Superior temporal gyrus (tissue), 1 donor: ENCODE measurements at regions not wholly inside any gene's neighbourhood (a gene's known extent, or its start where the extent isn't known, plus 50 kb on each side); places are given as distances from the start of the nearest gene placed in this dataset.

Experiments
- DNase-seq: peaks from one replicate; pipeline ENCODE4 v3.0.0-alpha.2; 2016; ENCODE audit errors: extremely low spot score

- DNase-seq: no peak
These were observed 552.3 kb downstream of the PCDH7 start for GRCh38 chr4:31272331-31273061.

- DNase-seq: no peak
These were observed 555.7 kb downstream of the PCDH7 start for GRCh38 chr4:31275906-31276305.

- no peak for DNase-seq
These were observed 563.5 kb downstream of the PCDH7 start for GRCh38 chr4:31283679-31284078.

GRCh38 chr4:31290836-31291235, 570.7 kb downstream of the PCDH7 start:
- DNase-seq: no peak

- DNase-seq: no peak
These were observed 571.1 kb downstream of the PCDH7 start for GRCh38 chr4:31291238-31291637.

GRCh38 chr4:31294655-31295480, 574.7 kb downstream of the PCDH7 start:
- DNase-seq: no peak

GRCh38 chr4:31298737-31299136, 578.6 kb downstream of the PCDH7 start:
- DNase-seq: no peak

- no peak for DNase-seq
These were observed 586.9 kb downstream of the PCDH7 start for GRCh38 chr4:31307029-31307428.

GRCh38 chr4:31324814-31325213, 604.6 kb downstream of the PCDH7 start:
- DNase-seq: no peak

GRCh38 chr4:31325300-31325699, 605.1 kb downstream of the PCDH7 start:
- no peak for DNase-seq

- no peak for DNase-seq
These were observed 606.9 kb downstream of the PCDH7 start for GRCh38 chr4:31327031-31327430.

- DNase-seq: peak; percentile 59
These were observed 608.8 kb downstream of the PCDH7 start for GRCh38 chr4:31328932-31329331.

GRCh38 chr4:31334086-31334910, 614.1 kb downstream of the PCDH7 start:
- no peak for DNase-seq

- no peak for DNase-seq
These were observed 617.8 kb downstream of the PCDH7 start for GRCh38 chr4:31338000-31338399.

- no peak for DNase-seq
These were observed 621.6 kb downstream of the PCDH7 start for GRCh38 chr4:31341601-31342359.

- no peak for DNase-seq
These were observed 622.9 kb downstream of the PCDH7 start for GRCh38 chr4:31343061-31343460.

- no peak for DNase-seq
These were observed 629.7 kb downstream of the PCDH7 start for GRCh38 chr4:31349907-31350306.

GRCh38 chr4:31351695-31352094, 631.5 kb downstream of the PCDH7 start:
- DNase-seq: no peak

GRCh38 chr4:31356839-31357238, 636.7 kb downstream of the PCDH7 start:
- no peak for DNase-seq

- DNase-seq: no peak
These were observed 640.6 kb downstream of the PCDH7 start for GRCh38 chr4:31360786-31361185.

GRCh38 chr4:31362756-31363155, 642.6 kb downstream of the PCDH7 start:
- DNase-seq: no peak
